H1 (cell line): ENCODE measurements at regions not wholly inside any gene's neighbourhood (a gene's known extent, or its start where the extent isn't known, plus 50 kb on each side); places are given as distances from the start of the nearest gene placed in this dataset.

Experiments used
- CTCF ChIA-PET: fragments of 300-600 bp; sonication (Branson Sonifier 250); formaldehyde crosslinking; loops from one replicate; lab custom pipeline; 2021; ENCODE audit not compliant: partially characterized antibody; lab: Charles Lee
- POLR2A ChIA-PET: fragments of 300-600 bp; sonication (Branson Sonifier 250); formaldehyde crosslinking; loops from one replicate; lab custom pipeline; 2021; ENCODE audit warnings: inconsistent platforms; ENCODE audit not compliant: partially characterized antibody; lab: Charles Lee
- DNase-seq, 2 experiments: peaks; one replicate each; pipeline versions ENCODE4 v3.0.0 to v3.0.0-alpha.2; 2010 to 2022; ENCODE audit warnings: low spot score in 2 of 2, low read depth in 1 of 2, mixed read lengths in 1 of 2
- FAIRE-seq: peaks from 2 replicates; lab custom pipeline; 2011; peaks lifted over from hg19 to GRCh38; lab: Jason Lieb, UNC
- H2AFZ ChIP-seq: 2 replicates; pipeline ENCODE4 v1.8.1; 2012; ENCODE audit warnings: low read length, inconsistent platforms
- H2AK5ac ChIP-seq: 2 replicates; pipeline ENCODE4 v1.6.1; 2013; ENCODE audit warnings: low read depth, low read length
- H2BK120ac ChIP-seq: replicated peaks from 2 replicates; pipeline ENCODE3; 2013; ENCODE audit warnings: low read depth, low read length, inconsistent platforms
- H2BK12ac ChIP-seq: 2 replicates; pipeline ENCODE4 v1.6.1; 2013; ENCODE audit warnings: low read depth, low read length
- H2BK15ac ChIP-seq: 2 replicates; pipeline ENCODE4 v1.6.1; 2013; ENCODE audit warnings: low read length
- H2BK20ac ChIP-seq: 2 replicates; pipeline ENCODE4 v1.6.1; 2013; ENCODE audit warnings: low read length
- H2BK5ac ChIP-seq: 2 replicates; pipeline ENCODE4 v1.6.1; 2013; ENCODE audit warnings: low read depth, low read length
- H3K14ac ChIP-seq: 2 replicates; pipeline ENCODE4 v1.6.1; 2013; ENCODE audit warnings: inconsistent platforms; ENCODE audit not compliant: insufficient read length
- H3K18ac ChIP-seq: 2 replicates; pipeline ENCODE4 v1.6.1; 2013; ENCODE audit warnings: low read length; ENCODE audit errors: extremely low read depth
- H3K23ac ChIP-seq: 2 replicates; pipeline ENCODE4 v1.6.1; 2013; ENCODE audit warnings: inconsistent platforms; ENCODE audit not compliant: insufficient read length
- H3K23me2 ChIP-seq: 2 replicates; pipeline ENCODE4 v1.6.1; 2013; ENCODE audit warnings: low read depth, low read length
- H3K27ac ChIP-seq: 2 replicates; pipeline ENCODE4 v1.6.1; 2011; ENCODE audit warnings: low read depth, low read length, inconsistent platforms
- H3K27me3 ChIP-seq, 4 experiments: replicated peaks in 1 of 4; 1 replicate in 1 of 4; 2 replicates in 3 of 4; pipeline versions ENCODE4 v1.6.1 to v1.8.1; 2011 to 2013; ENCODE audit warnings: low read length in 3 of 4, mild to moderate bottlenecking in 3 of 4, inconsistent platforms in 2 of 4, mixed read lengths in 2 of 4, moderate library complexity in 1 of 4; ENCODE audit not compliant: control insufficient read depth in 3 of 4, insufficient read depth in 3 of 4; ENCODE audit errors: extremely low read depth in 1 of 4
- H3K36me3 ChIP-seq, 4 experiments: 2 replicates each; pipeline versions ENCODE4 v1.6.1 to v1.8.1; 2011 to 2013; ENCODE audit warnings: mild to moderate bottlenecking in 4 of 4, low read length in 3 of 4, moderate library complexity in 2 of 4, control low read depth in 1 of 4, inconsistent platforms in 1 of 4; ENCODE audit not compliant: insufficient read depth in 4 of 4, control insufficient read depth in 2 of 4
- H3K4ac ChIP-seq: replicated peaks from 2 replicates; pipeline ENCODE3; 2013; ENCODE audit warnings: low read length, low read depth, mixed read lengths, inconsistent platforms; ENCODE audit not compliant: insufficient read length
- H3K4me1 ChIP-seq, 4 experiments: replicated peaks in 1 of 4; 1 replicate in 1 of 4; 2 replicates in 3 of 4; pipeline versions ENCODE4 v1.6.1 to v1.8.1; 2011 to 2013; ENCODE audit warnings: low read length in 3 of 4, inconsistent platforms in 2 of 4, mixed read lengths in 1 of 4; ENCODE audit not compliant: insufficient read depth in 4 of 4, control insufficient read depth in 3 of 4
- H3K4me2 ChIP-seq, 2 experiments: 2 replicates each; pipeline versions ENCODE4 v1.6.1 to v1.8.1; 2011 to 2013; ENCODE audit warnings: low read depth in 2 of 2, low read length in 2 of 2, control low read depth in 1 of 2, inconsistent platforms in 1 of 2, mild to moderate bottlenecking in 1 of 2; ENCODE audit not compliant: insufficient read depth in 1 of 2
- H3K4me3 ChIP-seq, 4 experiments: fragments of 200-600, 300-600 bp in 1 of 4; sonication (generic), shearing (Covaris generic), sonication (Bioruptor Twin) in 1 of 4; 2 replicates each; pipeline versions ENCODE4 v1.5.1 to v1.8.1; 2011 to 2016; ENCODE audit warnings: low read length in 4 of 4, low read depth in 3 of 4, control low read depth in 2 of 4, inconsistent platforms in 2 of 4, mild to moderate bottlenecking in 2 of 4, mixed read lengths in 1 of 4, moderate library complexity in 1 of 4; ENCODE audit not compliant: insufficient read depth in 2 of 4; ENCODE audit errors: extremely low read depth in 1 of 4
- H3K56ac ChIP-seq: replicated peaks from 2 replicates; pipeline ENCODE3; 2013; ENCODE audit warnings: low read depth, mild to moderate bottlenecking, mixed read lengths, low read length, inconsistent platforms; ENCODE audit not compliant: insufficient read length
- H3K79me1 ChIP-seq: 2 replicates; pipeline ENCODE4 v1.6.1; 2013; ENCODE audit warnings: low read depth, low read length, control low read depth
- H3K79me2 ChIP-seq, 2 experiments: 2 replicates each; pipeline versions ENCODE4 v1.6.1 to v1.8.1; 2012 to 2013; ENCODE audit warnings: low read length in 2 of 2, mild to moderate bottlenecking in 2 of 2, inconsistent platforms in 1 of 2; ENCODE audit not compliant: insufficient read depth in 2 of 2, control insufficient read depth in 1 of 2
- H3K9ac ChIP-seq, 4 experiments: replicated peaks in 1 of 4; 1 replicate in 1 of 4; 2 replicates in 3 of 4; pipeline versions ENCODE4 v1.6.1 to v1.8.1; 2011 to 2013; ENCODE audit warnings: low read depth in 3 of 4, low read length in 3 of 4, control low read depth in 2 of 4, mild to moderate bottlenecking in 2 of 4, moderate library complexity in 2 of 4, inconsistent platforms in 1 of 4; ENCODE audit errors: extremely low read depth in 1 of 4
- H3K9me3 ChIP-seq, 2 experiments: 2 replicates each; pipeline versions ENCODE4 v1.6.1 to v1.8.1; 2012 to 2013; ENCODE audit warnings: mild to moderate bottlenecking in 2 of 2, moderate library complexity in 2 of 2, control low read depth in 1 of 2, inconsistent platforms in 1 of 2, low read depth in 1 of 2, low read length in 1 of 2, mixed read lengths in 1 of 2; ENCODE audit not compliant: insufficient read depth in 2 of 2
- H4K20me1 ChIP-seq, 2 experiments: replicated peaks in 1 of 2; 2 replicates each; pipeline versions ENCODE3 to v1.8.1; 2011 to 2013; ENCODE audit warnings: inconsistent platforms in 2 of 2, low read length in 2 of 2, mild to moderate bottlenecking in 1 of 2; ENCODE audit not compliant: insufficient read depth in 2 of 2, control insufficient read depth in 1 of 2
- H4K5ac ChIP-seq: 2 replicates; pipeline ENCODE4 v1.6.1; 2013; ENCODE audit warnings: low read length, low read depth, mixed read lengths, inconsistent platforms; ENCODE audit not compliant: insufficient read length
- H4K8ac ChIP-seq: 2 replicates; pipeline ENCODE4 v1.8.0; 2013; ENCODE audit warnings: mild to moderate bottlenecking, moderate library complexity, low read length, inconsistent platforms; ENCODE audit not compliant: insufficient read depth; ENCODE audit errors: extremely low read depth
- H4K91ac ChIP-seq: replicated peaks from 2 replicates; pipeline ENCODE3; 2013; ENCODE audit warnings: low read length, mixed read lengths, inconsistent platforms; ENCODE audit not compliant: insufficient read length
- CHD2 ChIP-seq: IDR thresholded peaks from 2 replicates; pipeline ENCODE4 v1.6.1; 2012; ENCODE audit warnings: low read length, improper control_type of control experiment
- WGBS, 2 experiments: shearing (Covaris generic) in 1 of 2; methylation state at CpG; one replicate each; pipeline versions ENCODE4 v1.1.6 to v1.1.7; 2013 to 2015; ENCODE audit warnings: low lambda C conversion rate in 2 of 2, mixed read lengths in 2 of 2, inconsistent platforms in 1 of 2, low coverage in 1 of 2, missing lambda C conversion rate in 1 of 2; ENCODE audit not compliant: insufficient replicate concordance in 2 of 2, insufficient coverage in 1 of 2, insufficient read length in 1 of 2; ENCODE audit errors: extremely low coverage in 1 of 2, missing lambda C conversion rate in 1 of 2; 5-methylcytosine and 5-hydroxymethylcytosine counted together

GRCh38 chr6:74768120-74768519, 437.7 kb downstream of the COL12A1 start:
- H2AK5ac ChIP-seq: no peak overlapping the region
- H2BK12ac ChIP-seq: no peak overlapping the region
- no peak overlapping the region for H4K5ac ChIP-seq
- H3K36me3 ChIP-seq: no peaks in the 10 kb centered on the region
- no peak overlapping the region for H3K4me2 ChIP-seq
- H3K56ac ChIP-seq: no peak overlapping the region
- no peaks in the 10 kb centered on the region for H3K27me3 ChIP-seq
- no peak overlapping the region for H2BK5ac ChIP-seq
- no peaks in the 10 kb centered on the region for H4K20me1 ChIP-seq
- FAIRE-seq: no peak
- DNase-seq: no peak
- H2AFZ ChIP-seq: no peak overlapping the region
- no peak overlapping the region for H4K91ac ChIP-seq
- POLR2A ChIA-PET: interaction anchor here (0.8 kb wide), 1 partner anchor 15 kb away, joined by 4 read pairs; no protein-coding TSS in a partner anchor
- CTCF ChIA-PET: no interaction called here
- H4K8ac ChIP-seq: no peak overlapping the region
- no peak overlapping the region for H3K4me3 ChIP-seq
- H2BK120ac ChIP-seq: no peak overlapping the region
- no peak overlapping the region for H3K18ac ChIP-seq
- no peak for TF ChIP-seq CHD2
- H3K23me2 ChIP-seq: peaks cover 2% of the 10 kb centered on the region; the same call in 1 of the 2 replicates
- WGBS, 2 experiments: 84% methylated on average over 3 of the region's 3 CpGs; no CpG with 5 or more reads in 1 of the 2 experiments
- H3K14ac ChIP-seq: no peak overlapping the region
- H3K79me2 ChIP-seq: no peaks in the 10 kb centered on the region
- H3K23ac ChIP-seq: no peak overlapping the region
- no peaks in the 10 kb centered on the region for H3K79me1 ChIP-seq
- no peak overlapping the region for H2BK20ac ChIP-seq
- H3K9me3 ChIP-seq: no peaks in the 10 kb centered on the region
- H2BK15ac ChIP-seq: no peak overlapping the region
- H3K4ac ChIP-seq: no peak overlapping the region
- H3K27ac ChIP-seq: no peak overlapping the region
- H3K4me1 ChIP-seq: no peaks in the 10 kb centered on the region
- H3K9ac ChIP-seq: no peak overlapping the region
